Endothelial cell of umbilical vein (primary cell): ENCODE measurements at regions not wholly inside any gene's neighbourhood (a gene's known extent, or its start where the extent isn't known, plus 50 kb on each side); places are given as distances from the start of the nearest gene placed in this dataset.

Source experiments
- BruUV-seq: library from RNA; stranded (reverse); fragments of 400-500 nt; replicated peaks from 2 replicates; lab custom pipeline; 2021; lab: Mats Ljungman, UMichigan
- CTCF ChIA-PET: fragments of 300-600, 350-600 bp; sonication (Branson Sonifier 250); formaldehyde crosslinking; loops from one replicate; lab custom pipeline; 2021; ENCODE audit warnings: antibody characterized with exemption, inconsistent platforms; lab: Charles Lee
- POLR2A ChIA-PET: fragments of 300-600, 350-600 bp; sonication (Branson Sonifier 250); formaldehyde crosslinking; loops from one replicate; lab custom pipeline; 2021; ENCODE audit warnings: antibody characterized with exemption, inconsistent platforms; lab: Charles Lee
- DNase-seq: peaks from one replicate; pipeline ENCODE4 v3.0.0-alpha.2; 2011; ENCODE audit warnings: low read depth, low spot score
- FAIRE-seq: peaks from 2 replicates; lab custom pipeline; 2011; peaks lifted over from hg19 to GRCh38; lab: Jason Lieb, UNC
- H2AFZ ChIP-seq: 2 replicates; pipeline ENCODE4 v1.6.0; 2012; ENCODE audit warnings: low read depth, low read length, control low read depth, inconsistent platforms
- H3K27ac ChIP-seq: 2 replicates; pipeline ENCODE4 v1.5.1; 2011; ENCODE audit warnings: low read depth, mild to moderate bottlenecking, control low read depth, low read length, moderate library complexity; ENCODE audit not compliant: insufficient read depth
- H3K27me3 ChIP-seq, 2 experiments: 2 replicates each; pipeline versions ENCODE4 v1.6.0 to v1.6.1; 2011; ENCODE audit warnings: low read length in 2 of 2, mixed read lengths in 1 of 2; ENCODE audit not compliant: control insufficient read depth in 2 of 2, insufficient read depth in 2 of 2
- H3K36me3 ChIP-seq, 2 experiments: 2 replicates in 1 of 2; 3 replicates in 1 of 2; pipeline ENCODE4 v1.5.1; 2011; ENCODE audit warnings: low read length in 2 of 2, mild to moderate bottlenecking in 1 of 2, moderate library complexity in 1 of 2; ENCODE audit not compliant: control insufficient read depth in 2 of 2, insufficient read depth in 2 of 2; ENCODE audit errors: extremely low read depth in 1 of 2
- H3K4me1 ChIP-seq: 3 replicates; pipeline ENCODE4 v1.5.1; 2011; ENCODE audit warnings: mild to moderate bottlenecking, low read length; ENCODE audit not compliant: control insufficient read depth, insufficient read depth; ENCODE audit errors: extremely low read depth
- H3K4me2 ChIP-seq: 2 replicates; pipeline ENCODE4 v1.6.1; 2011; ENCODE audit warnings: low read length, control low read depth, mixed read lengths; ENCODE audit not compliant: insufficient read depth
- H3K4me3 ChIP-seq, 3 experiments: fragments of 200-600 bp in 1 of 3; sonication (generic), shearing (Covaris generic) in 1 of 3; replicated peaks in 1 of 3; 2 replicates each; pipeline ENCODE4 v1.5.1; 2011 to 2016; ENCODE audit warnings: control low read depth in 3 of 3, low read length in 3 of 3, mild to moderate bottlenecking in 2 of 3, inconsistent platforms in 1 of 3, low read depth in 1 of 3, moderate library complexity in 1 of 3; ENCODE audit not compliant: insufficient read depth in 1 of 3
- H3K79me2 ChIP-seq: 2 replicates; pipeline ENCODE4 v1.6.0; 2012; ENCODE audit warnings: low read length, inconsistent platforms; ENCODE audit not compliant: control insufficient read depth, insufficient read depth
- H3K9ac ChIP-seq: replicated peaks from 2 replicates; pipeline ENCODE3; 2011; ENCODE audit warnings: low read length, control low read depth; ENCODE audit not compliant: insufficient read depth; ENCODE audit errors: extremely low read depth
- H3K9me1 ChIP-seq: replicated peaks from 3 replicates; pipeline ENCODE4 v1.6.0; 2011; ENCODE audit warnings: mild to moderate bottlenecking, low read length; ENCODE audit not compliant: control insufficient read depth, insufficient read depth; ENCODE audit errors: extremely low read depth
- H3K9me3 ChIP-seq: replicated peaks from 2 replicates; pipeline ENCODE4 v1.5.1; 2012; ENCODE audit warnings: low read length, inconsistent platforms; ENCODE audit not compliant: control insufficient read depth, insufficient read depth
- H4K20me1 ChIP-seq: replicated peaks from 2 replicates; pipeline ENCODE3; 2011; ENCODE audit warnings: mild to moderate bottlenecking, low read length; ENCODE audit not compliant: control insufficient read depth, insufficient read depth; ENCODE audit errors: extremely low read depth
- EZH2 ChIP-seq: IDR thresholded peaks from 2 replicates; pipeline ENCODE4 v1.6.1; 2012; ENCODE audit warnings: borderline replicate concordance, low read depth, mild to moderate bottlenecking, moderate library complexity, low read length, inconsistent platforms; ENCODE audit not compliant: severe bottlenecking
- FOS ChIP-seq: IDR thresholded peaks from 2 replicates; pipeline ENCODE4 v1.6.1; 2011; ENCODE audit warnings: mild to moderate bottlenecking, low read length, moderate library complexity, borderline replicate concordance; ENCODE audit not compliant: insufficient read depth
- GATA2 ChIP-seq: IDR thresholded peaks from 2 replicates; pipeline ENCODE4 v1.7.0; 2011; ENCODE audit warnings: low read depth, mild to moderate bottlenecking, moderate library complexity, mixed read lengths, low read length; ENCODE audit not compliant: insufficient read length, insufficient read depth
- JUN ChIP-seq: IDR thresholded peaks from 2 replicates; pipeline ENCODE4 v1.6.1; 2011; ENCODE audit warnings: borderline replicate concordance, low read depth; ENCODE audit not compliant: insufficient read length, insufficient read depth
- MYC ChIP-seq: IDR thresholded peaks from one replicate; pipeline ENCODE4 v1.6.1; 2011; ENCODE audit warnings: mild to moderate bottlenecking, low read depth, low read length
- POLR2A ChIP-seq: IDR thresholded peaks from 2 replicates; pipeline ENCODE4 v1.6.1; 2012; ENCODE audit warnings: low read depth, mild to moderate bottlenecking, control low read depth, low read length
- POLR2AphosphoS5 ChIP-seq: IDR thresholded peaks from 2 replicates; pipeline ENCODE4 v1.6.1; 2012; ENCODE audit warnings: low read depth, mild to moderate bottlenecking, control low read depth, low read length, moderate library complexity; ENCODE audit not compliant: insufficient read depth
- dilution Hi-C: fragments of 300-500 bp; cut with MboI; formaldehyde crosslinking; loops from one replicate; pipeline ENCODE4 v1.15.0; 2019; ENCODE audit warnings: low sequenced_read_pairs; ENCODE audit not compliant: extremely low pct_ligation_motif_present
- intact Hi-C: fragments of 100-400 bp; cut with micrococcal nuclease; formaldehyde crosslinking; loops from one replicate; pipeline ENCODE4 v1.10.0; 2022
- TF ChIP-seq, protein P1 (sequence below): IDR thresholded peaks from 2 replicates; pipeline ENCODE4 v1.6.1; 2011; ENCODE audit not compliant: insufficient read depth, insufficient read length
- TF ChIP-seq, protein P2 (sequence below), 2 donors: IDR thresholded peaks; 1 replicate in 1 of 2; 2 replicates in 1 of 2; pipeline ENCODE4 v1.5.1; 2011; ENCODE audit warnings: low read length in 2 of 2, mild to moderate bottlenecking in 2 of 2, moderate library complexity in 2 of 2, control low read depth in 1 of 2, inconsistent platforms in 1 of 2, low read depth in 1 of 2; ENCODE audit not compliant: insufficient read depth in 1 of 2; ENCODE audit errors: extremely low read depth in 1 of 2

GRCh38 chr15:46555547-46555946, 920.7 kb downstream of the SQOR start:
- Histone ChIP-seq H3K4me2 (no peak overlapping the region), H3K27ac (no peak overlapping the region), H3K9me1 (no peaks in the 10 kb centered on the region), H3K36me3 (no peaks in the 10 kb centered on the region), H3K4me1 (no peaks in the 10 kb centered on the region), H3K79me2 (no peaks in the 10 kb centered on the region), H3K9ac (no peak overlapping the region), H4K20me1 (no peaks in the 10 kb centered on the region), H3K27me3 (no peaks in the 10 kb centered on the region), H3K9me3 (no peaks in the 10 kb centered on the region), H2AFZ (no peak overlapping the region), H3K4me3 (no peak overlapping the region)
- intact Hi-C loops, result no loop called here
- POLR2A ChIA-PET, result no interaction called here
- dilution Hi-C loops, result no loop called here
- FAIRE-seq (no peak), DNase-seq (no peak)
- no TSS peak for BruUV-seq
- CTCF ChIA-PET, result no interaction called here
- TF ChIP-seq JUN (no peak), MYC (no peak), GATA2 (no peak)
- TF ChIP-seq, protein P1, sequence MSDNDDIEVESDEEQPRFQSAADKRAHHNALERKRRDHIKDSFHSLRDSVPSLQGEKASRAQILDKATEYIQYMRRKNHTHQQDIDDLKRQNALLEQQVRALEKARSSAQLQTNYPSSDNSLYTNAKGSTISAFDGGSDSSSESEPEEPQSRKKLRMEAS, result no peak
- TF ChIP-seq, protein P2, sequence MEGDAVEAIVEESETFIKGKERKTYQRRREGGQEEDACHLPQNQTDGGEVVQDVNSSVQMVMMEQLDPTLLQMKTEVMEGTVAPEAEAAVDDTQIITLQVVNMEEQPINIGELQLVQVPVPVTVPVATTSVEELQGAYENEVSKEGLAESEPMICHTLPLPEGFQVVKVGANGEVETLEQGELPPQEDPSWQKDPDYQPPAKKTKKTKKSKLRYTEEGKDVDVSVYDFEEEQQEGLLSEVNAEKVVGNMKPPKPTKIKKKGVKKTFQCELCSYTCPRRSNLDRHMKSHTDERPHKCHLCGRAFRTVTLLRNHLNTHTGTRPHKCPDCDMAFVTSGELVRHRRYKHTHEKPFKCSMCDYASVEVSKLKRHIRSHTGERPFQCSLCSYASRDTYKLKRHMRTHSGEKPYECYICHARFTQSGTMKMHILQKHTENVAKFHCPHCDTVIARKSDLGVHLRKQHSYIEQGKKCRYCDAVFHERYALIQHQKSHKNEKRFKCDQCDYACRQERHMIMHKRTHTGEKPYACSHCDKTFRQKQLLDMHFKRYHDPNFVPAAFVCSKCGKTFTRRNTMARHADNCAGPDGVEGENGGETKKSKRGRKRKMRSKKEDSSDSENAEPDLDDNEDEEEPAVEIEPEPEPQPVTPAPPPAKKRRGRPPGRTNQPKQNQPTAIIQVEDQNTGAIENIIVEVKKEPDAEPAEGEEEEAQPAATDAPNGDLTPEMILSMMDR (IDR thresholded peaks at IDR 0.05; ENCODE audit: extremely low read depth in 1 of 2, insufficient read depth in 1 of 2, low read depth in 1 of 2, low read length in 2 of 2), result no peak

GRCh38 chr15:46556010-46556409, 921.2 kb downstream of the SQOR start:
- Histone ChIP-seq H4K20me1 (no peaks in the 10 kb centered on the region), H3K9ac (no peak overlapping the region), H2AFZ (no peak overlapping the region), H3K4me3 (no peak overlapping the region), H3K4me1 (no peaks in the 10 kb centered on the region), H3K27me3 (no peaks in the 10 kb centered on the region), H3K27ac (no peak overlapping the region), H3K36me3 (no peaks in the 10 kb centered on the region), H3K4me2 (no peak overlapping the region), H3K79me2 (no peaks in the 10 kb centered on the region), H3K9me1 (no peaks in the 10 kb centered on the region), H3K9me3 (no peaks in the 10 kb centered on the region)
- DNase-seq (no peak), FAIRE-seq (no peak)
- CTCF ChIA-PET, result no interaction called here
- intact Hi-C loops, result no loop called here
- BruUV-seq, result no TSS peak
- TF ChIP-seq MYC (no peak), EZH2 (no peak), JUN (no peak), POLR2A (no peak), GATA2 (no peak), FOS (no peak), POLR2AphosphoS5 (no peak)
- TF ChIP-seq, protein P1, result no peak
- TF ChIP-seq, protein P2 (IDR thresholded peaks at IDR 0.05; ENCODE audit: extremely low read depth in 1 of 2, insufficient read depth in 1 of 2, low read depth in 1 of 2, low read length in 2 of 2), result no peak
- dilution Hi-C loops, result no loop called here
- POLR2A ChIA-PET, result no interaction called here
